GM21515 (cell line): ENCODE measurements at regions not wholly inside any gene's neighbourhood (a gene's known extent, or its start where the extent isn't known, plus 50 kb on each side); places are given as distances from the start of the nearest gene placed in this dataset.

ENCODE experiments used
- ATAC-seq: cut with Tn5 transposase; IDR thresholded peaks from one replicate; pipeline ENCODE4 v1.9.1; 2021; ENCODE audit not compliant: unreplicated experiment

- no peak for ATAC-seq
Measured at GRCh38 chr16:63612462-63613227, 1509.2 kb downstream of the CDH11 start.

- ATAC-seq, result no peak
Measured at GRCh38 chr16:63606778-63607177, 1515.1 kb downstream of the CDH11 start.

GRCh38 chr16:63602206-63602927, 1519.5 kb downstream of the CDH11 start:
- ATAC-seq, result no peak

- ATAC-seq, result no peak
Measured at GRCh38 chr16:63596716-63597115, 1525.1 kb downstream of the CDH11 start.

GRCh38 chr16:63592852-63593251, 1529.0 kb downstream of the CDH11 start:
- ATAC-seq, result no peak

- ATAC-seq, result no peak
Measured at GRCh38 chr16:63581570-63581969, 1540.3 kb downstream of the CDH11 start.

- no peak for ATAC-seq
Measured at GRCh38 chr16:63578791-63579190, 1542.6 kb upstream of the CDH8 start.

- ATAC-seq, result no peak
Measured at GRCh38 chr16:63577891-63578290, 1541.7 kb upstream of the CDH8 start.

- no peak for ATAC-seq
Measured at GRCh38 chr16:63575041-63575440, 1538.8 kb upstream of the CDH8 start.

GRCh38 chr16:63568164-63568563, 1531.9 kb upstream of the CDH8 start:
- no peak for ATAC-seq

GRCh38 chr16:63563819-63564505, 1527.7 kb upstream of the CDH8 start:
- no peak for ATAC-seq

GRCh38 chr16:63553980-63554379, 1517.7 kb upstream of the CDH8 start:
- no peak for ATAC-seq

GRCh38 chr16:63539276-63539675, 1503.0 kb upstream of the CDH8 start:
- no peak for ATAC-seq

GRCh38 chr16:63530974-63531373, 1494.7 kb upstream of the CDH8 start:
- no peak for ATAC-seq

- ATAC-seq, result no peak
Measured at GRCh38 chr16:63530208-63530607, 1494.0 kb upstream of the CDH8 start.

- ATAC-seq, result no peak
Measured at GRCh38 chr16:63527404-63527803, 1491.2 kb upstream of the CDH8 start.

- ATAC-seq, result no peak
Measured at GRCh38 chr16:63516394-63516793, 1480.2 kb upstream of the CDH8 start.

- ATAC-seq, result no peak
Measured at GRCh38 chr16:63512910-63513309, 1476.7 kb upstream of the CDH8 start.

GRCh38 chr16:63497408-63497807, 1461.2 kb upstream of the CDH8 start:
- ATAC-seq, result no peak

GRCh38 chr16:63496282-63496681, 1460.0 kb upstream of the CDH8 start:
- ATAC-seq, result no peak

GRCh38 chr16:63488955-63489354, 1452.7 kb upstream of the CDH8 start:
- no peak for ATAC-seq

GRCh38 chr16:63481060-63481459, 1444.8 kb upstream of the CDH8 start:
- no peak for ATAC-seq
